NCI-H128 (cell line): ENCODE measurements at regions not wholly inside any gene's neighbourhood (a gene's known extent, or its start where the extent isn't known, plus 50 kb on each side); places are given as distances from the start of the nearest gene placed in this dataset.

Source experiments
- DNase-seq: peaks from one replicate; lab custom pipeline; 2025; ENCODE audit not compliant: unreplicated experiment; lab: John Stamatoyannopoulos, UW

DNA sequence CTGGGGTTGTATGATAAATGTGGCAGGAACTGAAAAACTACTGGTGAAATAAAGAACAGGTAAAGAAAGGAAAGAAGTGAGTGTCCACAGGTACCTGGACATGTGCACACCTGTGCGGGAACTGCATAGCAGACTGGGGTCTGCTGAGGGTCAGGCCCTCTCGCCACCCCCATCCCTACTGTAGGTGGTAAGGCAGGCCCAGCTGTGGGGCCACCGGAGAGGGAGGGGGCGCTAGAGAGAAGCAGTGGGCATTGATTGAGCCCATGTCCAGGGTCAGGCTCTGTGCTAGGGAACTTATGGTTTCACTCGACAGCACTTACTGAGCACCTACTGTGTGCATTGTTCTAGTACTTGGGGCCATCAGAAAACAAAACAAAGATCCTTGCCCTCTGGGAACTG is 400.5 kb downstream of the MATN1 start:
- no peak for DNase-seq

DNA sequence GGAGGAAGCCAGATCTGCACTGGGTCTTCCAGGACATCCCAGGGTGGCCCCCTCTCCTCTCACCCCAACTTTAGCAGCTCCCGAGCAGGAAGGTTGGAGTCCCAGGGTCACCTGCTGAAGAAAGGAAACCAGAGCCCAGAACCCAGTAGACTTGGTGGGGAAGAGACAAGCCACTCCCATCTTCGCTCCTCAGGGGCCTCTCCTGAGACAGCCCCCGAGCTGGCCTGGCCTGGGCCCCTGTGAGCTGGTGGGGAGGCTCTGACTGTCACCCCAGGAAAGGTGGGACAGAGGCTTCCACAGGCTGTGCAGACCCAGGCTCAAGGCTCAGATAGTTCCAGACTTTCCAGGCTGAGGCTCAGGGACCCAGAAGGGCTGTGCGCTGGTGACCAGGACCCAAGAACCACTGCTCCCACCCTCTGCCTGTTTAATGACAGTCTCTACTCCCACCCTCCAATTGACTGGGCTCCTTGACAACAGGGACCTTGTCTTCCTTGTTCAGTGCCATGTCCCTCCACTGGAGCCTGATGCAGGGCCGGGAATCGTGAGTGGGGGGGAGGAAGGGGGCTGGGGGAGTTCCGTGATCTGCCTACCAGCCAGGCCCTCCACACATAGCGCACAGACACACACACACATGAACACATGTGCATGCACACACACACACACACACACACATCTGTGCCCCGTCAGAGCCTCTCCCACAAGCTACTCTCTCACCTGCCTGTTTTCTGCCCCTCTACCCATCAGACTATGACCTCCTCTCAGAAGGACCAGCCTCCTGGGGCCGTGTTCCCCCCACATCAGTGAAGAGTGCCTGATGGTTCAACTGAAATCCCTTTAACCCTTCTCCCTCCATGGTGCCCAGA is 401.2 kb downstream of the MATN1 start:
- DNase-seq, result no peak

DNA sequence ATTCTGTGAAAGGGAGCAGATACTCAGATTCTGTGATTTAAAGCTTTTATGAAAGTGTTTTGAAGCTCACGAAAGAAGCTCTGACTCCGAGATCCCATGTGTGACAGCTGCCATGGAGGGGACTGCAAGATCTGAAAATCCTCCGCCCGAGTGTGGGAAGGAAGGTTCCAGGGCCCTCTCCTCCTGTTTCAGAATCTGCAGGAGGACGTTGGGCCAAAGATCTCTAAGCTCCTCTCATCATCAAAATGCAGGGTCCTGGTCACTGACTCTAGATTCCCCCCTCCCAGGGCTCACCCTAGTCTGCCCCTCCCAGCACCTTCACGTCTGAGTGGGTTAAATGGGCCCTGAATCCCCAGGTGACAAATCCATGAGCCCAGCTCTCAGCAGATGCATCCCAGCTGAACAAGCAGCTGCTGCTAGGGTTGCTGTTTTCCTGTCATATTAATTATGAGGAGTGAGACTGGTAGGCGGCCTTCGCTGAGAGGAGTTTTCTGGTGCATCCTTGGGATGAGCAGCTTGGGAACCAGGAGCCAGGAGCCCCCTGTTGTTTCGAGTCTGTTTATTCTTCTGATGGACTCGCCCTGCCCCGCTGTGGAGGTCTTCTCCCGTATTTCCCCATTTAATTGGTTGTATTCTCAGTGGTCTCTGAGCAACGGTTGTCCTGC is 402.0 kb downstream of the MATN1 start:
- DNase-seq, result no peak

DNA sequence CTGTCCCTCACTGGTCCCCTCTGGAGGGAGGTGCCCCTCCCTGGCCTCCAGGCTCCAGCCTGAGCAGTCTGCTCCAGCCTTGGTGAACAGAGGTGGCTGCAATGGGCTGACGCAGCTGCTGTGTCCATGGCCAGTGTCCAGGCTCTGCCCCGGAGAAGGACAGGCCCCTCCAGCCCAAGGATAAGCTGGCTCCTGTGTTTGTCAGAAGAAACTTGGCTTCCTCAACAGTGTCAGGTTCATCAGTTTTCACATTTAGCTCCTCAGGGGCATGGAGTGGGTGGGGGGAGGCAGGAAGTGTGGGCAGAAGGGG is 402.8 kb downstream of the MATN1 start:
- DNase-seq, result no peak

DNA sequence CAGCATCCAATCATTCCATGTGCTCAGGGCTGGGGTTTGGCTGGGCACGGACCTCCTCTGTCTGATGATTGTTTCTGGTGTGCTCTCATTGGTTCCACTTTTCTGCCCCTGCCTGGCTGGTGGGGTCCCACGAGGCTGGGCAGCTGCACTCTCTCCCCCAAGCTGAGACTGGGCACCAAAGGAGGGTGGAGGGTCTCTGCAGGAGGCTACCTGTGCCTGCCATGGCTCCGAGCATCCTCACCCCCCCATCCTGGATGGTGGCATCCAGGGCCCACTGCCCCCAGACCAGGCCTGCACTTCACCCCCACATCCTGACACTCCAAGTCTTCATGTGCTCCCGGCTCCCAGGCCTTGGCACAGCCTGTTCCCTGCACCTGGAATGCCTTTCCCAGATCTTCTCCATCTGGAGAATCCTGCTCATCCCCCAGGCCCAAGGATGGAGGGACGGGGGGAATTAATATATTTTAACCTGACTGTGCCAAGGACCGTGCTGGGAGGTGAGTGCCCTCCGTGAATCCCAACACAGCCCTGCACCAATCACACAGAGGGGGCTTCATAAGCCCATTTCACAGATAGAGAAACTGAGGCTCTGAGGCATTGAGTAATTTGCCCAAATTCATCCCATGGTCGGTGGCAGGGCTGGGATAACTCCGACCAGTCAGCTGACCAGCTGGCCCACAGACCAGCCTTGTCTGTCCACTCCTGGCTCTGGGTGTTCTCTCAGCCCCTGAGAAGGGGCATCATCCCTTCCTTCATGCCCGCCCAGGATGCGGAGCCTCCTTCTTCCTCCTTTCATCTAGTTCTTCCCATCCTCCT is 403.4 kb downstream of the MATN1 start:
- DNase-seq, result no peak

DNA sequence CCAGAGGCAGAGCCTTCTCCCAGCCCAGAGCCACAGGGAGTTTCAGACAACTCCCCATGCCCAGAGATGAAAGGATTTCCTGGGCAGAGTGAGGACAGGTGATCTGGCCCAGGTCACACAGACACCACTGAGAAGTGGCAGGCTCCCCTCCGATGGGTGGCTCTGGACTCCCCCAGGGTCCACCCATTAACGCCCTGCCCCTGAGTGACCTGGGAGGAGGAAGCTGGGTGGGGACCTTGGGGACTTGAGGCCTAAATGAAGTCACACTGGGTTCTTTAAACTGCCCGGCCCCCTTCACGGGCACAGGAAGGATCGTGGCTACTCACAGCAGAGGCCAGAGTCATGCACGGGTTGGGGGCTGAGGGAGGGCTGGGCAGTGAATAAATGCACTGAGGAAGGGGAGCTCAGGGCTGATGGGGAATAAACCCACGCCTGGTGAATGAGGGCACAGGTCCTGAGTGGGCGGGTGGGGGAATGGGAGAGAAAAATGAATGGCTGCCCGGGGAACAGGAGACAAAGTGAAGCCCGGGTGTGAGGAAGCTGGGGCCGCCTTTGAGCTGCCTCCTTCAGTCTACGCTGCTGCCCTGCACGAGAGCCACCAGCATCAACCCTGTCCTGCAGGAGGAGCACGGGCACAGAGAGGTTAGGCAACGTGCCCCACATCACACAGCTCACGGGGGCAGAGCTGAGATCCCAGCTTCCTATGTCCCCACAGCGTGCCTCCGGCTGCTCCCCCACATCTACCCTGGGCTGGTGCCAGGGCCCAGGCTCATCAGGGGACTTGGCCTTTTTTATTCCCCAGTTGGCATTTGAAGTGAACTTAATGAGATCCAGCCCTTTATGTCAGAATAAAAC is 404.3 kb downstream of the MATN1 start:
- no peak for DNase-seq

DNA sequence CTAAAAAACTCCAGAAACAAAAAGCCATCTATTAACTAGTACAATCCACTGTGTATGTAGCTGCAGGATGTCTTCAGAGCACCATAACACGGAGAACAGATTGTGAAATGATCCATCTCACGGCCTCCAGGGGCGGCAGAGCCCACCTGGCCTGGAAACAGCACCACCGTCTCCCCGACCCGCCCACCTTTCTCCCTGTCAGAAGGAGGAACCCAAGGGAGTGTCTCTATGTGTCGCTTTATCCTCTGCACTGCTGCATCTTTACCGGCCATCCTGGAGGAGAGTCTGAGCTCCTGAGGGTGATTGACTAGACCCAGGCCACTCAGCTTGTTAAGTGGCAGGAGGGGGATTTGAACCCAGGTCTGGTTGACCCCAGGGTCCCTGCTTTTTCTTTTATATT is 405.0 kb downstream of the MATN1 start:
- DNase-seq, result no peak

DNA sequence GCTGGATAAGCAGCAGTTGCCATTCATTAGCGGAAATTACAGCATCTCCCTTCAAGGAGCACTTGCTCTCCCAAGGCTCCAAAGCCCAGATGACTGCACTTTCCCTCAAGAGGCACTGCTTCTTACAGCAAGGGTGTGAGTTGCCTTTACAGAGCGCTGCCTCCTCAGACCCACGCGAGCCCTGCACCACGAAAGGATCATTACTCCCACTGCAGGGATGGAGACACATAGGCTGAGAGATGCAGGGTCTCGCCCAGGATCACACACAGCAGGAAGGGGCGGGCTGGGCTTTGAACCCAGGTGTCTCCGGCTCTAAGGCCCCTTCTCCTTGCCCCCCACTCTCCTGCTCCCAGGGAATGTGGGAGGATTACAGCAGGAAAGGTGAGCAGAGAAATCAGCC is 405.5 kb downstream of the MATN1 start:
- DNase-seq, result no peak

DNA sequence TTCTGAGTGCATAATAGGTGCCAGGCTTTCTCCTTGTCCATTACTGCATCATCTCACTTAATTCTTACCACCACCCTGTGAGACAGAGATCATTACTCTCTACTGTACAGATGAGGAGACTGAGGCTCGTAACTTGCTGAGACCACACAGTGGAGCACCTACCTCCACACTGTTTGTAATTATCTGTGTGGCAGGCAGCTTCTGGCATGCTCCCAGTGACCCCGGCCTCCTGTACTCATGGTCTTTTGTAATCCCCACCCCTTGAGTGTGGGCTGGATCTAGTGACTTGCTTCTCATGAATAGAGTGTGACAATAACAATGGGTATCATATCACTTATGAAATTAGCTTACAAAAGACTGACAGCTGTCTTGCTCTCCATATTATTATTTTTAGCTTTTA is 407.3 kb downstream of the MATN1 start:
- no peak for DNase-seq

DNA sequence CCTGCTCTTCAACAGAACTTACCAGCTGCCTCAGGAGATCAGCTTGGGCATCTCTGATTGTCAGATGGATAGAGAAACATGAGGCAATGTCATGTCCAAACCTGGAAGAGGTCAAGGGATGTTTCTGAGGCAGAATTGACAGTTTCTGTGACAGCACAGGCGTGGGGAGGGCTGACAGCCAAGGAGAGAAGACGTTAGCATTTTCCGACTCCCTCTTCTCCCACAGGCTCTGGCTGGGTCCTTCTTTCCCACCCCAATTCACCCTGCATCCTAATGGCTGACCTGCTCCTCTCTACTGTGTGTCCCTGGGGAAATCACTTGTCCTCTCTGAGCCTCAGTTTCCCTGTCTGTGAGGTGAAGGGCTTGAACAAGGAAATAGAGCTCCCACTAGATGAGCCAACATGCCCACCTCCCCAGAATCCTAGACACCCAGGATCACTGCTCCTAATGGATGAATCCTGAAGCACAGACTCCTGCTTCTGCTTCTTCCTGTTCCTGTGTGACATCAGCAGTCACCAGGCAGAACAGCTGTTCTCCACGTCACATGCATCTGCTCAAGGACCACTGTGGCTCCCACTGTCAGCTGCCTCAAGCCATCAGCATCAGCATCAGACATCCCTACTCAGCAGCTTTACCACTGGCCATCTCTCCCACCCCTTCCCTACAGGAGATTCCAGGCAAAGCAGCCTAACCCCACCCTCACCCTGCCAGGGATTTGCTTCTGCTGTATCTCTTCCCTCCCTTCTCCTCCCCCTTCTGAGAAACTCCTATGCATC is 408.0 kb downstream of the MATN1 start:
- no peak for DNase-seq

DNA sequence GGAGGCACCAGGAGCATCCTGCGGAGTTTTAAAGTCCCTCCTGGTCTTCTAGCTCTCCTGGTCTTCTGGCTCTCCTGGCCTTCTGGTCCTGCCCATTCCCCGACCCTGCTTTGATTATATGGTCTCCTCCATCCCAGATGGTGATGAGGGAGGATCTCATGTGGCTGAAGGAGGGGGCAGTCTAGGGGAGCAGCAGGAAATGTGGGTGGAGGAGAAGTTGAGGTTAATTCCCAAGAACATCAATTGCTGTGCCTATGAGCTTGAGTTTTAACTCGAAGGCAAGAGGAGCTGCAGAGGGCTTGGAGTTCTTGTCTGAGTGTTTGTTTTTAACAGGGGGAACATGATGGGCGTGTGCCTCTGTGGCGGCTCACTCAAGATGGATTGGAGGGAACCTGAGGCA is 408.8 kb downstream of the MATN1 start:
- DNase-seq, result no peak

DNA sequence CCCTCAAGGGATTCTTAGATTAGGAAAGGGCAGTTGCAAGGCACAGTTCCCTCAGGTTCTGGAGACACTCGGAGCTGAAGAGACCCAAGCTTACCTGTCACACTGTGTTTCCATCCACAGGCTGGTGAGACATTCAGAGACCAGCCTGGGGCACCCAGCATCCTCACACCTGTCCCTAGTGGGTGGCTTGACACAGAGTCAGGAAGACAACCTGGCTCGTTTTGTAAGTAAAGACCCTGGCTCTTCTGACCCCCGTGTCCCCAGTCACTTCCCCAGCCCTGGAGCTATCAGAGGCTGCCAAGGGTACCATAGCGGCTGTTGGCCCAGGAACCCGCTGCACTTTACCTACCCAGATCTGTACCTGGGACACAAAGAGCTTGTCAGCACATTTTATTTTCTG is 409.8 kb downstream of the MATN1 start:
- no peak for DNase-seq

DNA sequence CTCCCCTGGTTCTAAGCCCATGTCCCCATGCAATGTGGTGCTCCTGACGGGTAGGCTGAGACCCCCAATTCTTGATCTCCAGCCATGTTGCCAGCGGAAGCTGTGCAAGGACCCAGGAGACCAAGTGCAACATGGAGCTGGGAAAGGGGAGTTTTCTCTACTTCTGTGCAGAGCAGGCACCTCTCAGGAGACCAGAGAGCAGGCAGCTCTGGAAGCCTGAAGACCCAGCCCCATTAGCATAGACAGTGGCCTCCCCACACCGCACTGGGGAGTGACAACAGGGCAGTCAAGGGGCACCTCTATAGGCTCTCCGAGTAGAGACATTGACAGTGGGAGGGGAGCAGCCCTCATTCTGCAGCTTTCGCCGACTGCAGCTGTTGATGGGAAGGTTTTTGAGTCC is 410.2 kb downstream of the MATN1 start:
- DNase-seq, result no peak

DNA sequence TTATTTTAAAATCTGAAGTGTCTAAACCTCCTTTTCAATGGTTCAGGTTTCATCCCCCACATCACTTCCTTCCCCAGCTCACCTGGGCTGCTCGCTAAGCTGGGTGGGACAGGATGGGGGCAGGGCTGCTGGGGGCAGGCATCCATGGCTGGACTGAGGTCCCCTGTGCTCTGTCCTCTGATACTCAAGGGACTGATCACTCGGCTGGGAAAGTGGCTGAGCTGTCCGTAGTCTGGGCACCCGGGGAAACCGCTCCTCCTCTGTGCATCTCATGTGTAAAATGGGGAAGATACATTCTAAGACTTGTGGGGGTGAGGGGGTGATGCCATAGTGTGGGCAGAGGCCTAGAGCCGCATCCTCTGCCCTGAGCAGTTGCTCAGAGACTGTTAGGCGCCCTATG is 411.2 kb downstream of the MATN1 start:
- no peak for DNase-seq

DNA sequence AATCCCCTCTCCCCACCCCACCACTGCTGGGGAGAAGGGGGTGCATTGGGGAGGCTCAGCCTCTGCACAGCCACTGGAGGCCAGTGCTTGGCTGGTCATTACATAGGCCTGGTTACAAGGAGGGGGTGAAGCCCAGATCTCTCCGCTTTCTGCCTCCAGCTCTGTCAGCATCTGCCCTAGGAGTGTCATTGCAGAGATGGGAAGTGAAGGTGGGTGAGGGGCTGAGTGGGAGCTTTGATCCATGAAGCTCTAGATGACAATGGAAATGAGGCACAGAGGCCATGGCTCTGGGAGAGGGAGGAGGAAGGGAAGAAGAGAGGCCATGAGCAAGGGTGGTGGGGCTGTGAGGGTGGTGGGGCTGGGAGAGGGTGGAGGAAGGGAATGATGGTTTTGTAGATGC is 411.6 kb downstream of the MATN1 start:
- no peak for DNase-seq

DNA sequence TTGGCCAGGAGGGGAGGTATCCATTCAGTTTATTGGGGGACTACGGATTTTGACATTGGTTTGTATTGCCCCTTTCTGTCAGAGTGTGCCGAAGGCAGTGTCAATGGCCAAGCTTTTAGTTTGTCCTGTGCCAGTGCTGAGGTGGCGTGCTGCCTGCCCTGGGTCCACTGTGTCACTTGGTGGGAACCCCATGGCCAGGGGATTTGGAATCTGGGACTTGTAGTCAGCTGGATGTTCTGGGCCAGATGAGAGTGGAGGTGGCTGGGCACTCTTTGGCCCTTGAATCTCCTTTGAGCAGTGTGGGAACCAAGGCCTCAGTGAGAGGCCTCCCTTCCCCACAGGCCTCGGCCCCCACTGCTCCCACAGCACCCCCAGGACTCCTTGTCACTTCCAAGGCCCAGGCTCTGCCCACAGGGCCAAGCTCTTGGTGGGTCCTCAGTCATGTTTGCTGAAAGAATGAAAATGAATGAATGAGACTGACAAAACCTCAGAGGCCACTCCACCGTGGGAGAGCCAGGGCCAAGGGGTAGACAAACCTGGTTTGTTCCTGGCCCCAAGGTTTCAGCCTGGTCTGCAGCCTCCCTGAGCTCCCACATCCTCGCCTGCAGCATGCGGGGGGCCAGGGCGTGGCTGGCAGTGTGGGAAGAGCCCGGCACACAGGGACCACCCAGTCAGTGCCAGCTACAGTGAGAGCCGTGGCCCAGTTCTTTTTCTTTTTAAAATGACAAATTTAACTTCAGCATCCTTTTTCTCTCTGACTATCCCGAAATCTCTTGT is 412.2 kb downstream of the MATN1 start:
- no peak for DNase-seq

DNA sequence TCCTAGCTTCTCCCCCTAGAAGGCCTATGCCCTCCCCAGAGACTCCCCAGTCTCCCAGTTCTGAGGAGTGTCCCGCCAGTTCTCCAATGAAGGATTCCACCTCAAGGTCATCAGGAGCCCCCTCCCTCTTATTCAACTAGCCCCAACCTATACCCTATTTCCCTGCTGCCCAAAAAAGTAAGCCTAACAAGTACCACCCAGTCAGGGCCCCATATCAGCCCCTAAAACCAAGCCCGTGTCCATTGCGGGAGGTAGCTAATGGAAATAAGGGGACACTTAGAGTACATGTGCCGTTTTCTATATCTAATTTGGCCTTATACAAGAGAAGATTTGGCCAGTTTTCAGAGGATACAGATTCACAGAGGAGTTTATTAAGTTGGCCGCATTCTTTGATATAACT is 416.2 kb downstream of the MATN1 start:
- no peak for DNase-seq

DNA sequence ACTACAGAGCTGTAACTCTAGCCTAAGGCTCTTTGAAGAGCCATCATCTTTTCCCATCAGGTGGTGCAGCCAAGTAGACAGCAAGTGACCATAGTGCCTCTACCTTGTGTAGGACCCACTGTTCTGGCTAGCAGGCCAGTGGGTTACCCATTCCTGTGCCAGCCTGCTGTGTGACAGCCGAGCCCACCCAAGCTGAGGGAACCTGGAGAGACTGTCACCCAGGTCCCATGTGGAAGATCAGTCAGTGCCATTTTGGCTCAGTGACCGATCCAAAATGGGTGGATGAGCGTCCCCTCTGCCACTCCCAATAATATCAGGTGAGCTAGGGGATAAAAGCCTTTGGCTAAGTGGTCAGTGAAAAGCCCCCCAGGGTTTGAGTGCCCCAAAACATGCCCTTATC is 417.9 kb downstream of the MATN1 start:
- DNase-seq, result no peak

DNA sequence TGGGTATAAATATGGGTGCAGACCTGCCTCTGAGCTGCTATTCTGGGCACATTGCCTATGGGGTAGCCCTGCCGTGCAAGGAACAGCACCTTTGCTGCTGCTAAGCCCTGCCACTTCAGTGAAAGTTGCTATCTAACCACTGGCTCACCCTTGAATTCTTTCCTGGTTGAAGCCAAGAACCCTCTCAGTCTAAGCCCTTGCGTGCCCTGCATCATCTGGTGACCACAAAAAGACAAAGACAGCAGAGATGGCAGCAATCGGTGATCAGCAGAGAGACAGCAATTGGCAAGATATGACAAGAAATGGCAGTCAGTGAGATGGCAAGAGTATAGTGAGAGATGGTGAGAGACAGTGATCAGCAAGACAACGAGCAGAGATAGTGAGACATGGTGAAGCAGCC is 418.3 kb downstream of the MATN1 start:
- no peak for DNase-seq

DNA sequence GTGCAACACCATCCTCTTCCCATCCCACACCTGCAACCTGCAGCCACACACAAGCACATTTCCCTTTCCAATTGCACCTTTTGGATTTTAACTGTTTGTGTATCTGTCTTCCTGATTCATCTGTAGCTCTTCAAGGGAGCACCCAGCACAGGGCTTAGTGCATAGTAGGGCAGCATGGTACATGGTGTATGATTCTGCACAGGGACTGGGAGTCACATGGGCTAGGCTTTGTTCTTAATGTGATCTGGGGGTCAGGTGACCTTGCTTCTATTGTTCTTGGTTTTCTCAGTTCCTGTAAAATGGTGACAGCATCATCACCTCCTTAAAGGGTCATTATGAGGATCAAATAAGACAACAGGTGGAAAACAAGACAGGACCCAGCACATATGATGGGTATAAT is 419.3 kb downstream of the MATN1 start:
- no peak for DNase-seq
